H1 (cell line): ENCODE measurements at regions not wholly inside any gene's neighbourhood (a gene's known extent, or its start where the extent isn't known, plus 50 kb on each side); places are given as distances from the start of the nearest gene placed in this dataset.

ENCODE experiments used
- JUN ChIP-seq: IDR thresholded peaks from 2 replicates; pipeline ENCODE4 v1.6.1; 2011; ENCODE audit warnings: low read depth, mild to moderate bottlenecking, improper control_type of control experiment, low read length
- POLR2A ChIP-seq, 2 experiments: IDR thresholded peaks; 1 replicate in 1 of 2; 2 replicates in 1 of 2; pipeline ENCODE4 v1.6.1; 2011; ENCODE audit warnings: low read depth in 2 of 2, low read length in 2 of 2, mild to moderate bottlenecking in 2 of 2; ENCODE audit errors: control extremely low read depth in 1 of 2

GRCh38 chr7:63112764-63113712, 885.6 kb upstream of the ZNF722 start (continued):
- TF ChIP-seq JUN: no peak
- TF ChIP-seq POLR2A (IDR thresholded peaks at IDR 0.05; ENCODE audit: control extremely low read depth in 1 of 2, low read depth in 2 of 2, low read length in 2 of 2): no peak
